Mesenchymal stem cell (in vitro differentiated cells and primary cell): ENCODE measurements at regions not wholly inside any gene's neighbourhood (a gene's known extent, or its start where the extent isn't known, plus 50 kb on each side); places are given as distances from the start of the nearest gene placed in this dataset.

Source experiments
- DNase-seq: peaks from one replicate; pipeline ENCODE4 v3.0.0-alpha.2; 2013
- H2AFZ ChIP-seq: one replicate; pipeline ENCODE4 v1.6.1; 2013; ENCODE audit warnings: low read depth, mild to moderate bottlenecking, control low read depth, inconsistent platforms, low read length, moderate library complexity
- H2AK5ac ChIP-seq: 2 replicates; pipeline ENCODE4 v1.6.1; 2013; ENCODE audit warnings: low read length, moderate library complexity, mild to moderate bottlenecking, inconsistent platforms; ENCODE audit not compliant: severe bottlenecking
- H2BK120ac ChIP-seq: one replicate; pipeline ENCODE4 v1.6.1; 2013; ENCODE audit warnings: low read depth, mild to moderate bottlenecking, inconsistent platforms, low read length, moderate library complexity
- H2BK12ac ChIP-seq, 2 experiments: one replicate each; pipeline ENCODE4 v1.6.1; 2013; ENCODE audit warnings: inconsistent platforms in 2 of 2, low read length in 2 of 2, mild to moderate bottlenecking in 2 of 2, moderate library complexity in 2 of 2, control low read depth in 1 of 2
- H2BK15ac ChIP-seq: one replicate; pipeline ENCODE4 v1.6.1; 2013; ENCODE audit warnings: mild to moderate bottlenecking, low read depth, inconsistent platforms; ENCODE audit not compliant: poor library complexity, severe bottlenecking
- H2BK5ac ChIP-seq: 2 replicates; pipeline ENCODE4 v1.6.1; 2013; ENCODE audit warnings: low read depth, mild to moderate bottlenecking, low read length, control low read depth, inconsistent platforms; ENCODE audit not compliant: poor library complexity, severe bottlenecking
- H3K14ac ChIP-seq, 2 experiments: one replicate each; pipeline ENCODE4 v1.6.1; 2013; ENCODE audit warnings: inconsistent platforms in 2 of 2, low read length in 2 of 2, control low read depth in 1 of 2, mild to moderate bottlenecking in 1 of 2, moderate library complexity in 1 of 2
- H3K18ac ChIP-seq, 2 experiments: one replicate each; pipeline ENCODE4 v1.6.1; 2013; ENCODE audit warnings: inconsistent platforms in 2 of 2, low read length in 2 of 2, control low read depth in 1 of 2, low read depth in 1 of 2, mild to moderate bottlenecking in 1 of 2
- H3K23ac ChIP-seq, 2 experiments: one replicate each; pipeline ENCODE4 v1.6.1; 2013; ENCODE audit warnings: inconsistent platforms in 2 of 2, low read length in 2 of 2, mild to moderate bottlenecking in 2 of 2, moderate library complexity in 2 of 2, control low read depth in 1 of 2
- H3K27ac ChIP-seq: 2 replicates; pipeline ENCODE4 v1.5.1; 2013; ENCODE audit warnings: mild to moderate bottlenecking, moderate library complexity, low read length, control low read depth, inconsistent platforms; ENCODE audit not compliant: poor library complexity, severe bottlenecking
- H3K27me3 ChIP-seq, 2 experiments: 2 replicates each; pipeline versions ENCODE4 v1.6.1 to v1.7.0; 2013; ENCODE audit warnings: low read length in 2 of 2, mild to moderate bottlenecking in 2 of 2, moderate library complexity in 2 of 2, control low read depth in 1 of 2, inconsistent platforms in 1 of 2; ENCODE audit not compliant: control insufficient read depth in 1 of 2, insufficient read depth in 1 of 2
- H3K36me3 ChIP-seq, 2 experiments: 2 replicates each; pipeline versions ENCODE4 v1.6.1 to v1.7.0; 2013; ENCODE audit warnings: low read length in 2 of 2, control low read depth in 1 of 2, inconsistent platforms in 1 of 2, low read depth in 1 of 2, mild to moderate bottlenecking in 1 of 2; ENCODE audit not compliant: insufficient read depth in 2 of 2, control insufficient read depth in 1 of 2
- H3K4ac ChIP-seq, 2 experiments: one replicate each; pipeline ENCODE4 v1.6.1; 2013; ENCODE audit warnings: inconsistent platforms in 2 of 2, low read length in 2 of 2, mild to moderate bottlenecking in 2 of 2, moderate library complexity in 2 of 2, control low read depth in 1 of 2, low read depth in 1 of 2
- H3K4me1 ChIP-seq: 2 replicates; pipeline ENCODE4 v1.6.1; 2013; ENCODE audit warnings: low read depth, low read length, control low read depth; ENCODE audit not compliant: control insufficient read depth, insufficient read depth
- H3K4me2 ChIP-seq: 2 replicates; pipeline ENCODE4 v1.6.1; 2013; ENCODE audit warnings: low read length, mild to moderate bottlenecking, inconsistent platforms; ENCODE audit not compliant: poor library complexity, severe bottlenecking
- H3K4me3 ChIP-seq, 2 experiments: 2 replicates each; pipeline versions ENCODE4 v1.5.1 to v1.7.0; 2013; ENCODE audit warnings: low read length in 2 of 2, mild to moderate bottlenecking in 2 of 2, control low read depth in 1 of 2, low read depth in 1 of 2; ENCODE audit not compliant: insufficient read depth in 1 of 2
- H3K79me1 ChIP-seq: replicated peaks from 2 replicates; pipeline ENCODE4 v1.6.1; 2013; ENCODE audit warnings: mild to moderate bottlenecking, control low read depth, low read length, inconsistent platforms; ENCODE audit not compliant: poor library complexity, severe bottlenecking
- H3K9ac ChIP-seq: 2 replicates; pipeline ENCODE4 v1.7.0; 2013; ENCODE audit warnings: mild to moderate bottlenecking, low read length, moderate library complexity
- H3K9me3 ChIP-seq: 2 replicates; pipeline ENCODE4 v1.7.0; 2013; ENCODE audit warnings: mild to moderate bottlenecking, low read length; ENCODE audit not compliant: control insufficient read depth
- H4K8ac ChIP-seq: one replicate; pipeline ENCODE4 v1.6.1; 2013; ENCODE audit warnings: inconsistent platforms, mild to moderate bottlenecking, low read length, moderate library complexity
- H4K91ac ChIP-seq: one replicate; pipeline ENCODE4 v1.6.1; 2013; ENCODE audit warnings: mild to moderate bottlenecking, low read length, inconsistent platforms
- WGBS: methylation state at CpG from one replicate; pipeline ENCODE4 v1.1.7; 2013; ENCODE audit warnings: mixed read lengths; 5-methylcytosine and 5-hydroxymethylcytosine counted together

DNA sequence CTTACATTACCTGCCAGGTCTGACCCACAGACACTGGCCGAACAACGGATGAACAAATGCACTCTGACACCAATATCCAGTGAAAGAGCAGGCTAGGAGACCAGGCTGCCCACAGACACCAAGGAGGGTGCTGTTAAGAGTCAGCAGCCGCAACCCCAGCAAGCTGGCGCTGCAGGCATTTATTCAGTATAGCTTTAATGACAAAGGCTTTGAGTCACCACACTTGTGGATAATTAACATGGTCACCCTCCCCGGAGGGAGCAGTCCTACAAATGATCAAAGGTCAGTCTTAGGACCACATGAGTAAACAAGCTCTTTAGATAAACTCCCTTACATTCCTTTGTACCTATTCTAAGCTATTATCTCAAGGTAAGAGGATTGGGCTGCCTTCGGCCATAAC, 368.5 kb upstream of the GRID2 start:
- 85% methylated on average over 6 of the region's 6 CpGs for WGBS
- no peak for DNase-seq

DNA sequence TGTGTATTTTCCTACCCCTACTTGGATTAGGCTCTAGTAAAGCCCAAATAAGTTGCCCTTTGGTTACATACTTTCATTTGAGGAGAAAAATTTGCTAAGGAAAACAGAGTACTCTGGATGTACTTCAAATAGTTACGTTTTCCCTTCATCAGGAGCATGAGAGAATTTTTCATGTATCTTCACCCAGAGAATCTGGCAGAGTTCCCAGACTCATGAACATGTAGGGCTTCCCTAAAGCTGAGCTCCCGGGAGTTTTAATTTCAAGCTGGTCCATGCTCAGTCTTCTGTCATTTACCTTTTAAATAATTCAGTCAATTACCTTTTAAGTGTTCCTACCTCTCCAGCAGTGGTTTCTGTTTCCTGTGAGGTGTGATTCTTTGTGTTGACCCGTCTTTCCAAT, 367.5 kb upstream of the GRID2 start:
- 47% methylated on average over 3 of the region's 3 CpGs for WGBS
- Histone ChIP-seq H2BK5ac (no peak overlapping the region), H2BK120ac (no peak overlapping the region), H3K27me3 (no peaks in the 10 kb centered on the region), H3K4me3 (no peak overlapping the region), H3K14ac (no peak overlapping the region), H2AK5ac (no peak overlapping the region), H3K23ac (no peak overlapping the region), H3K4me2 (no peak overlapping the region), H2BK12ac (no peak overlapping the region), H3K27ac (no peak overlapping the region), H2AFZ (no peak overlapping the region), H4K91ac (no peak overlapping the region), H3K9ac (no peak overlapping the region), H3K4me1 (no peaks in the 10 kb centered on the region), H2BK15ac (no peak overlapping the region), H3K9me3 (peaks cover 3% of the 10 kb centered on the region), H3K79me1 (no peaks in the 10 kb centered on the region), H3K18ac (no peak overlapping the region), H3K36me3 (no peaks in the 10 kb centered on the region), H3K4ac (no peak overlapping the region), H4K8ac (no peak overlapping the region)
- no peak for DNase-seq

More for the DNA sequence above, 368.5 kb upstream of the GRID2 start:
- Histone ChIP-seq H2AFZ (no peak overlapping the region), H3K9ac (no peak overlapping the region), H3K4ac (no peak overlapping the region), H3K36me3 (no peaks in the 10 kb centered on the region), H3K79me1 (no peaks in the 10 kb centered on the region), H3K27ac (no peak overlapping the region), H3K9me3 (peaks cover 3% of the 10 kb centered on the region), H2BK12ac (no peak overlapping the region), H2BK120ac (no peak overlapping the region), H3K4me2 (no peak overlapping the region), H4K91ac (no peak overlapping the region), H3K23ac (no peak overlapping the region), H2BK15ac (no peak overlapping the region), H2AK5ac (no peak overlapping the region), H3K14ac (no peak overlapping the region), H2BK5ac (no peak overlapping the region), H4K8ac (no peak overlapping the region), H3K18ac (no peak overlapping the region), H3K4me3 (no peak overlapping the region), H3K4me1 (no peaks in the 10 kb centered on the region), H3K27me3 (no peaks in the 10 kb centered on the region)

DNA sequence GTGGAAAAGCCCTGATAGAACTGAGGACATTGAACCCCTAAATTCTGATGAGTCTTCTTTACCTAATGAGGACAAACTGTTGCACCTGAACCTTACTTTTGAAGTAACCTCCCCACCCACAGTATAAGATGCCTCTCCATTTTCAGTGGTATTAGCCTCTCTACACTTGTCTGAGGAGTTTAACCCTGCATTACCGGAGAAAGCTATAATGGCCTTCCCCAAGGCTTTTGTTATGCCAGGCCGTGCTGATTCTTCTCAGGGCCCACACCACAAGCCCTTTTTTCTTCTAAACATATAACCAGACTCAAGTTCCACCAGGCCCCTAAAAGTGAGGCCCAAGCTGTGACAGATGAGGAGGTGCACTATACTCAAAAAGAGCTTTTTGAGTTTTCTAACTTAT, 345.8 kb upstream of the GRID2 start:
- Histone ChIP-seq H3K4ac (no peak overlapping the region), H3K4me2 (no peak overlapping the region), H3K27me3 (no peaks in the 10 kb centered on the region), H2AK5ac (no peak overlapping the region), H3K14ac (no peak overlapping the region), H3K9me3 (peaks cover 12% of the 10 kb centered on the region), H2BK12ac (no peak overlapping the region), H4K8ac (no peak overlapping the region), H3K23ac (no peak overlapping the region), H4K91ac (no peak overlapping the region), H2BK5ac (no peak overlapping the region), H3K4me3 (no peak overlapping the region), H2AFZ (no peak overlapping the region), H3K9ac (no peak overlapping the region), H3K36me3 (no peaks in the 10 kb centered on the region), H2BK15ac (no peak overlapping the region), H3K27ac (no peak overlapping the region), H3K4me1 (no peaks in the 10 kb centered on the region), H3K79me1 (no peaks in the 10 kb centered on the region), H3K18ac (no peak overlapping the region), H2BK120ac (no peak overlapping the region)
- DNase-seq = no peak
- WGBS = 80% methylated on average over 2 of the region's 2 CpGs

DNA sequence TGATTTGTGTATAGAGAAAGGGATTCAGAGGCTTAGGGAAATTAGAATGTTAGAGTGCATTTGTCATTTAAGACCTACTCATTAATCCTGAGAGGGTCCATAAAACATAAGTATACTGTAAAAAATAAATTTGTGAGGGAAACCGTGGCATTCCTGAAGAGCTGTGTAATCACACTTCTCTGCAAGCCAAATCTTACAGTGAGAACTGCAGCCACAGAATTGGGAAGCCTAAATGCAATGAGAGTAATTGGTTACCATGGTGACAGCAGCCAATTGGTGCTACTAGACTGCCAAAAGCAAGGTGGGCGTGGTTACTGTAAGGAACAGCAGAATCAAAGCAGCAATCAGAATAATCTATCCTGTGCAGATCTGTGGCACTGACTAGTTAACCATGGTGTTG, 345.2 kb upstream of the GRID2 start:
- no peak overlapping the region for H4K8ac ChIP-seq
- no peaks in the 10 kb centered on the region for H3K36me3 ChIP-seq
- 33% methylated on average over 2 of the region's 2 CpGs for WGBS
- H3K4me2 ChIP-seq = no peak overlapping the region
- no peak overlapping the region for H3K4ac ChIP-seq
- H3K79me1 ChIP-seq = no peaks in the 10 kb centered on the region
- H3K14ac ChIP-seq = no peak overlapping the region
- no peak overlapping the region for H2BK120ac ChIP-seq
- H3K18ac ChIP-seq = no peak overlapping the region
- peaks cover 12% of the 10 kb centered on the region for H3K9me3 ChIP-seq
- no peak overlapping the region for H3K23ac ChIP-seq
- no peak overlapping the region for H2AK5ac ChIP-seq
- no peak overlapping the region for H2BK15ac ChIP-seq
- no peak overlapping the region for H3K4me3 ChIP-seq
- DNase-seq = no peak
- H2BK12ac ChIP-seq = no peak overlapping the region
- no peak overlapping the region for H3K9ac ChIP-seq
- H3K27ac ChIP-seq = no peak overlapping the region
- no peak overlapping the region for H2AFZ ChIP-seq
- H3K4me1 ChIP-seq = no peaks in the 10 kb centered on the region
- H2BK5ac ChIP-seq = no peak overlapping the region
- H3K27me3 ChIP-seq = no peaks in the 10 kb centered on the region
- H4K91ac ChIP-seq = no peak overlapping the region
